ENCODE measurements at regions not wholly inside any gene's neighbourhood (a gene's known extent, or its start where the extent isn't known, plus 50 kb on each side); places are given as distances from the start of the nearest gene placed in this dataset.

- ATAC-seq (no peak), DNase-seq (ENCODE audit: low spot score) (no peak), FAIRE-seq (no peak)
- BruUV-seq (replicated peaks): no TSS peak
- no peaks in the 10 kb centered on the region for H3K36me3 ChIP-seq (replicated peaks in 1 of 2; ENCODE audit: control insufficient read depth in 1 of 2, insufficient read depth in 2 of 2, low read length in 2 of 2)
- in situ Hi-C loops (cut with HindIII; ENCODE audit: extremely low pct_ligation_motif_present, low pct_unique_long_range_greater_than_20kb) (no loop called here), intact Hi-C loops (cut with micrococcal nuclease; ENCODE audit: unreplicated experiment) (no loop called here)
- no peak overlapping the region for H3K9ac ChIP-seq (ENCODE audit: insufficient read depth, low read depth, low read length)
- no peaks in the 10 kb centered on the region for H4K20me1 ChIP-seq (ENCODE audit: insufficient read depth, low read length)
- H3K27me3 ChIP-seq (ENCODE audit: control insufficient read depth in 1 of 2, insufficient read depth in 2 of 2, low read length in 2 of 2): no peaks in the 10 kb centered on the region
- 12% methylated on average over 5 of the region's 5 CpGs for WGBS (ENCODE audit: low lambda C conversion rate)
- H3K4me1 ChIP-seq (ENCODE audit: insufficient read depth, low read length): no peaks in the 10 kb centered on the region
- POLR2A ChIA-PET: no interaction called here
- peaks cover 37% of the 10 kb centered on the region for H3K9me3 ChIP-seq (ENCODE audit: low read length)
- no peak overlapping the region for H2AFZ ChIP-seq (ENCODE audit: low read length)
- no peak overlapping the region for H3K4me3 ChIP-seq (replicated peaks in 1 of 3; ENCODE audit: insufficient read depth in 1 of 3, low read depth in 2 of 3, low read length in 3 of 3)
- no peak overlapping the region for H3K27ac ChIP-seq (ENCODE audit: extremely low read length, insufficient read depth, low read length)
- CTCF ChIA-PET (ENCODE audit: low intra/inter-chr PET ratio, low total read pairs): no interaction called here
- no peak overlapping the region for H3K4me2 ChIP-seq (ENCODE audit: low read depth, low read length)
- no peaks in the 10 kb centered on the region for H3K79me2 ChIP-seq (ENCODE audit: insufficient read depth, low read length)
- no peak for TF ChIP-seq ZNF672 (CRISPR knock-in tag; IDR thresholded peaks at IDR 0.05)
- no peak for TF ChIP-seq ARID4A (CRISPR knock-in tag; IDR thresholded peaks at IDR 0.05; ENCODE audit: borderline replicate concordance)
- TF ChIP-seq ZNF20 (CRISPR knock-in tag; IDR thresholded peaks at IDR 0.05): no peak
- TF ChIP-seq RAD21 (CRISPR knock-in tag; IDR thresholded peaks at IDR 0.05): no peak
- TF ChIP-seq ZSCAN20 (CRISPR knock-in tag; IDR thresholded peaks at IDR 0.05; ENCODE audit: borderline replicate concordance): no peak
- TF ChIP-seq HNRNPUL1 (IDR thresholded peaks at IDR 0.05; ENCODE audit: low read depth, low read length): no peak
- TF ChIP-seq HMG20B (CRISPR knock-in tag; conservative IDR thresholded peaks at IDR 0.05): no peak
- TF ChIP-seq ZBTB4 (CRISPR knock-in tag; IDR thresholded peaks at IDR 0.05; ENCODE audit: borderline replicate concordance): no peak
- no peak for TF ChIP-seq MEIS2 (CRISPR knock-in tag; IDR thresholded peaks at IDR 0.05)
- no peak for TF ChIP-seq HNRNPH1 (optimal IDR thresholded peaks at IDR 0.05; ENCODE audit: low read depth, low read length)
- no peak for TF ChIP-seq E2F2 (CRISPR knock-in tag; IDR thresholded peaks at IDR 0.05; ENCODE audit: borderline replicate concordance)
Measured at GRCh38 chr2:152864601-152865149, 146.3 kb downstream of the ARL6IP6 start.

Data from HepG2 (cell line).